GM12875 (cell line): ENCODE measurements at regions not wholly inside any gene's neighbourhood (a gene's known extent, or its start where the extent isn't known, plus 50 kb on each side); places are given as distances from the start of the nearest gene placed in this dataset.

Experiments
- H3K4me3 ChIP-seq: one replicate; pipeline ENCODE4 v1.5.1; 2011; ENCODE audit warnings: low read depth, low read length, control low read depth
- TF ChIP-seq, protein P1 (sequence below): IDR thresholded peaks from 2 replicates; pipeline ENCODE4 v1.5.1; 2011; ENCODE audit warnings: low read depth, mild to moderate bottlenecking, control low read depth, inconsistent platforms, low read length, moderate library complexity, borderline replicate concordance; ENCODE audit not compliant: insufficient read depth

DNA sequence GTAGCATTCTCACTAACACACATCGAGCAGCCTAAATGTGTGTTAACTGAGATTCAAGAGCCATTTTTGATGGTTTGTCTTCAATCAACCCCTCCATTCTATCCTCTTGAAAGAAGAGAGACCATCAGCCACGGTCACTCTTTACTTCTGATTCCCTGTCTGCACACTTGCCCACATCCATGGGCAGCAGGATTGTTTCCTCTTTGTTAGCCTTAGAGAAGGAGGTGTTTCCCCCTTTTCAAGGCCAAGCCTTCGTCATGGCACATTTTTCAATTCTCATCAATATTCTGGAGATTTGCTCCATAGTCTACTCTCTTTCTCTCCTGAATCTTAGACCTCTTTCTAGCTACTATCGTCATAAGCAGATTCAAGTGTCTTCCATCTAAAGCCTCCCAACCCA, 522.4 kb upstream of the NAALADL2 start:
- TF ChIP-seq, protein P1, sequence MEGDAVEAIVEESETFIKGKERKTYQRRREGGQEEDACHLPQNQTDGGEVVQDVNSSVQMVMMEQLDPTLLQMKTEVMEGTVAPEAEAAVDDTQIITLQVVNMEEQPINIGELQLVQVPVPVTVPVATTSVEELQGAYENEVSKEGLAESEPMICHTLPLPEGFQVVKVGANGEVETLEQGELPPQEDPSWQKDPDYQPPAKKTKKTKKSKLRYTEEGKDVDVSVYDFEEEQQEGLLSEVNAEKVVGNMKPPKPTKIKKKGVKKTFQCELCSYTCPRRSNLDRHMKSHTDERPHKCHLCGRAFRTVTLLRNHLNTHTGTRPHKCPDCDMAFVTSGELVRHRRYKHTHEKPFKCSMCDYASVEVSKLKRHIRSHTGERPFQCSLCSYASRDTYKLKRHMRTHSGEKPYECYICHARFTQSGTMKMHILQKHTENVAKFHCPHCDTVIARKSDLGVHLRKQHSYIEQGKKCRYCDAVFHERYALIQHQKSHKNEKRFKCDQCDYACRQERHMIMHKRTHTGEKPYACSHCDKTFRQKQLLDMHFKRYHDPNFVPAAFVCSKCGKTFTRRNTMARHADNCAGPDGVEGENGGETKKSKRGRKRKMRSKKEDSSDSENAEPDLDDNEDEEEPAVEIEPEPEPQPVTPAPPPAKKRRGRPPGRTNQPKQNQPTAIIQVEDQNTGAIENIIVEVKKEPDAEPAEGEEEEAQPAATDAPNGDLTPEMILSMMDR: no peak
- H3K4me3 ChIP-seq: no peak overlapping the region

DNA sequence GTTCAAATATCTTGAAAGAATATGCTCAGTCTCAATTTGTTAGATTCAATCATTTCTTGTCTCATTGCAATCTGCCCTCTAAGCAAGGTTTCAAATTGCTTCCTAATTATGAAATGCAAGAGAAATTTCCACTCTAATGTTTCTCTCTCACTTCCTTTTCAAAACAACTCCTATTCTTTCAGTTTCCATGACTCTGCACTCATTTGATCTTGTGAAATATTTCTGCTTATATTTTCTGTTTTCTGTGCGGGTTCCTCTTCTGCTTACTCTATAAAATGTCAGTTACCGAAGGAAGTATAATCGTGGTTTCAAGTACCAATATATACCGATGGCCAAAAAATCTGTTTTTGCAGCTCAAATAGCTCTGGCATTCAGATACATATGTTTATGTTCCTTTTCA, 521.9 kb upstream of the NAALADL2 start:
- TF ChIP-seq, protein P1: no peak
- no peak overlapping the region for H3K4me3 ChIP-seq

DNA sequence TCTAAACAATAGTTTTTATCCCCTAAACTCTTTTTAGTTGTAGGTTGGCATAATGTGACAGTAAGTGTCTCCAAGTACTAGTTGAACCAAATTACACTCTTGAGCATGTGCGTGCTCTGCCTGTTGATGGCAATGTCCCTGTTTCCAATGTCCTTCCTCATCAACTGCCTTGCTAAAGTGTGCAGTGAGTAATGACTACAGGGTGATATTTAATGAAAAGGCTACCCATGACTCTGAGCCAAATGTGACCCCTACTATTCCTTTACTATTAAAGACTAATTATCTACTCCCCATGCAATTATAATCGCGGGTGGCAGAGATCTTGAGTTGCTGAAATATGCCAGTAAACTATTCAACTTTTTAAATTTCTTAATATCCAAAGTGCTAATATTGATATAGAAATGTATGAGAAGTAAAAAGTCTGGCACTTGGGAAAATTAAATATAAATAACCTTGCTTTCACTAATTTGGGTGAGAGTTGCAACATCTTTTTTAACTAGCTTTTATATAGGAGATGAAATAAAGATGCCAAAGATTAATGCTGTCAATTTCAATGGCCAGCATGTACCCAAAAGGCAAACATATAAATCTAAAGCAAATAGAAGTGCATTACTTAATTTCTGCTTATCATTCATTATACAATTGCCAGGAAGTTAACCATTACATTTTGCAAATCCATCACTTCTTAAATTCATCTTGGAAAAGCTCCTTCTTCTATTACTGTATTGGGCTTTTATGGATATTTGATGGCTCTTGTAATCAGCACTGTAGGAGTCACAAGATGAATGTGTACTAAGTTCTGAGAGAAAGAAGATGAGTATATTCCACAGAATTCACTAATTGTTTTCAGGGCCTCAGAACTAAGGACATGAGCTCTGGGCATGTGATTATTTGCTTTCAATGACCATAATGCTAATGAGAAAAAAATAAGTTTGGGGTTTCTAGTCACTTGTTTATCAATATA, 518.2 kb upstream of the NAALADL2 start:
- H3K4me3 ChIP-seq: no peak overlapping the region
- TF ChIP-seq, protein P1: no peak

DNA sequence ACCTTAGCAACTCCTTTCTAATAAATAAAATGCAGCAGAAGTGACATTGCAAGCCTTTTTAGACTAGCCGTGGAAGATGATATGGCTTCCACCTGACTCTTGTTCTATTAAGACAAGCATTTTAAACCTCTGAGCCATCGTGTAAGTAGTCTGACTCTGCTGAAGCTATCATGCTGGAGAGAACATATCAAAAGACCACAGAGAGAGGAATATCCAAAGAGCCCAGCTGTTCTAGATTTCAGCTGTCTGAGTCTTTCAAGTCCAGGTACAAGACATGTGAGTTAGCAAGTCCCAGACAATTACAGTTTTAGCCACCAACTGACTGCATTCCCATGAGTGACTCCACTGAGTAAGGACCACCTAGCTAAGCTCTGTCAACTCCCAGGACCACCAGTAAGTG, 517.0 kb upstream of the NAALADL2 start:
- TF ChIP-seq, protein P1: no peak
- no peak overlapping the region for H3K4me3 ChIP-seq

DNA sequence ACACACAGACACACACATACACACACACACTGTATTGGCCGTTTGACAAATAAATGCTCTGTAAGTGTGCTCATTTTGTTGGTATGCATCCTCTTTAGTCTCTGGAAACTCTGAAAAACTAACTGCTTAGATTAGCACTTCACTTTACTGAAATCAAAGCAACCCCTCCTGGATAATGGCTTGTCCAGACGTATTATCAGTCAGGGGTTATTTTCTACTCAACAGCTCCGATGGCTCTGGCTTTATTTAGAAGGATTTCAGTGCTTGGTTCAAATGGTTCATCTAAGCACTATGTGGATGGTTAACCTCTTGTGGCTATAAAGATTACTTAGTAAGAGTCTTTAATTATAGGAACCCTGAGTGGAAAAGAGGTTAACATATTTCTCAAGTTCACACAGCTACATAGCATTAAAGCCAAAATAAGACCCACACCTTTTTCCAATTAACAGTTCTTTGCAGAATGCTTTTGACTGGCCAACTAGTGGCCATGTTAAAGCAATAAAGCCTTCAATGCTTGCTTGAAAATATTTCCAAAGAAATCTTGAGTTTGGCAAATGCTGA, 516.1 kb upstream of the NAALADL2 start:
- no peak overlapping the region for H3K4me3 ChIP-seq
- TF ChIP-seq, protein P1: no peak

DNA sequence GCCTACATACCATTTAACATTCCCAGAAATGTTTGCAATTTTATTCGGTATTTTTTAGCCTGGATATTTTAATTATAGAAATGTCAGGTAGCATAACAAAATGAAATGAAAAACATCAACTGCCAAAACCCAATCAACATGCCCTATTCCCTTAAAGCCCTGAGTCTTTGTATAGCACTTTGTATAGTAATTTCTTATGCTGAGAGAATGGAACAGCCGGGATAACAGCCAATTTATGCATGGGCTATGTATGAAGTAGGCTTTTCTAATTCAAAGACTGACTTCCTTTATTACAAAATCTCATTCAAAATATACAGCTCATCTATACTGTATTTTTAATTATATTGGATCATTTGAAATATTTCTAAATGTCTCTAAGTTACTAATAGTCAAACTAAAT, 513.0 kb upstream of the NAALADL2 start:
- no peak overlapping the region for H3K4me3 ChIP-seq
- TF ChIP-seq, protein P1: no peak

DNA sequence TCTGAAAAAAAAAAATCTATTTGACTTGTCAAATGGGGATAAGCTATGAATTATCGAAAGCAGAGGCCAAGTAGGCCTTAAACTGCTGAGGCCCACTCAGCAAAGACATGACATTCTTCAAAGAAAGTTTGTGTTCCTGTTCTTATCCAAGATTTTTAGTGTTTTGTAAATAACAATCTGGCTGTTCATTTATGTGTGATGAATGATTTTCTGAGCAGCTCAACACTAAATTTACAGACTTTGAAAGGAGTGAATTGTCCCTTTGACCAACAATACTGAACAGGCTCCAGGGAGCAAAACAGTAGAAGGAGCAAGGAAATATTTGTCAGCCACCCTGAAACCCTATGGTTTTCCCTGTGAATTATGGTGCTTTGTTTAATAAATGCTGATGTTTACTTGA, 512.6 kb upstream of the NAALADL2 start:
- H3K4me3 ChIP-seq: no peak overlapping the region
- TF ChIP-seq, protein P1: no peak
